CD4-positive, alpha-beta T cell treated with Interleukin-2 at 100 ng/mL for 4 hours (primary cell): ENCODE measurements at regions not wholly inside any gene's neighbourhood (a gene's known extent, or its start where the extent isn't known, plus 50 kb on each side); places are given as distances from the start of the nearest gene placed in this dataset.

Experiments
- DNase-seq: peaks from one replicate; pipeline ENCODE4 v3.0.0-alpha.2; 2020; ENCODE audit warnings: low spot score

- DNase-seq, result no peak
Measured at GRCh38 chr15:37876900-37877299, 57.5 kb upstream of the TMCO5A start.

GRCh38 chr15:37877851-37878741 lies 56.3 kb upstream of the TMCO5A start:
- no peak for DNase-seq

GRCh38 chr15:37880009-37880834 lies 54.2 kb upstream of the TMCO5A start:
- DNase-seq, result no peak

- DNase-seq, result no peak
Measured at GRCh38 chr15:37880835-37881153, 53.6 kb upstream of the TMCO5A start.

- DNase-seq, result no peak
Measured at GRCh38 chr15:37881237-37882013, 53.0 kb upstream of the TMCO5A start.

- DNase-seq, result no peak
Measured at GRCh38 chr15:37882640-37883039, 51.8 kb upstream of the TMCO5A start.
